22Rv1 (cell line): ENCODE measurements at regions not wholly inside any gene's neighbourhood (a gene's known extent, or its start where the extent isn't known, plus 50 kb on each side); places are given as distances from the start of the nearest gene placed in this dataset.

Experiments used
- H3K27ac ChIP-seq: fragments of 450-650 bp; 2 replicates; pipeline ENCODE4 v1.5.1; 2017
- ZFX ChIP-seq: fragments of 450-650 bp; IDR thresholded peaks from 2 replicates; pipeline ENCODE4 v1.6.1; 2017; ENCODE audit warnings: antibody characterized with exemption, borderline replicate concordance
- TF ChIP-seq, protein P1 (sequence below): fragments of 450-650 bp; IDR thresholded peaks from 2 replicates; pipeline ENCODE4 v1.5.1; 2017; ENCODE audit warnings: mild to moderate bottlenecking

DNA sequence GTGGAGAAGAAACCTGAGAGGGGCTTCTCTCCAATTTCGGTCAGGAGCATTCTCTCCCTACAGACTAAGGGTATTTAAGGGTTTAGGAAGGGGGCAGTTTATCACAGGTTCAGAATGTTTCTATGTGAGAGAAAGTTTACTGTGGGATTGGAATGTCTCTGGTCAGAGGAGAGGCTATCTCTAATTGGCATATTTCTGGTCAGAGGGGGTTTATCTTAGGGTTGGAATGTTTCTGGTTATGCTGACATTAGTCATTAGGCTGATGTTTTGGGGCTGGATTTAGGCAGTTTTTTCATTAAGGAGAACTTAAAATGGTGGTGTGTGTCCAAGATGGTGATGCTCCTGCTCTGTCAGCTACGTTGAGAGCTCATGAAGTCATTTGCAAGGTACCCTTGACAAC is 758.0 kb downstream of the TYW1 start:
- no peak overlapping the region for H3K27ac ChIP-seq
- TF ChIP-seq, protein P1, sequence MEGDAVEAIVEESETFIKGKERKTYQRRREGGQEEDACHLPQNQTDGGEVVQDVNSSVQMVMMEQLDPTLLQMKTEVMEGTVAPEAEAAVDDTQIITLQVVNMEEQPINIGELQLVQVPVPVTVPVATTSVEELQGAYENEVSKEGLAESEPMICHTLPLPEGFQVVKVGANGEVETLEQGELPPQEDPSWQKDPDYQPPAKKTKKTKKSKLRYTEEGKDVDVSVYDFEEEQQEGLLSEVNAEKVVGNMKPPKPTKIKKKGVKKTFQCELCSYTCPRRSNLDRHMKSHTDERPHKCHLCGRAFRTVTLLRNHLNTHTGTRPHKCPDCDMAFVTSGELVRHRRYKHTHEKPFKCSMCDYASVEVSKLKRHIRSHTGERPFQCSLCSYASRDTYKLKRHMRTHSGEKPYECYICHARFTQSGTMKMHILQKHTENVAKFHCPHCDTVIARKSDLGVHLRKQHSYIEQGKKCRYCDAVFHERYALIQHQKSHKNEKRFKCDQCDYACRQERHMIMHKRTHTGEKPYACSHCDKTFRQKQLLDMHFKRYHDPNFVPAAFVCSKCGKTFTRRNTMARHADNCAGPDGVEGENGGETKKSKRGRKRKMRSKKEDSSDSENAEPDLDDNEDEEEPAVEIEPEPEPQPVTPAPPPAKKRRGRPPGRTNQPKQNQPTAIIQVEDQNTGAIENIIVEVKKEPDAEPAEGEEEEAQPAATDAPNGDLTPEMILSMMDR: no peak
- TF ChIP-seq ZFX: no peak

DNA sequence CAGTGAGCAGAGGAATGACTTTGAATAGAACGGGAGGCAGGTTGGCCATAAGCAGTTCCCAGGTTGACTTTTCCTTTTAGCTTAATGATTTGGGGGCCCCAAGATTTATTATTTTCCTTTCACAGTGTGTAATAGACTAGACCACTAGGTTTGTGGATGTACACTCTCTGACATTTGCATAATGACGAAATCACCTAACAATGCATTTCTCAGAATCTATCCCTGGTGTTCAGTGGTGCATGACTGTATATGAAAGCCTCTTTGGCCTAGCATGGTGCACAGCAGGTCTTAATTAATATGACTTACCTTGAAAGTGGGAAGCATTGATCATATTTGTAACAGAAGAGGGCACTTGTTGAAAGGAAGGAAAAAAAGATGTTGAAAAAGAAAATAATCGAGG is 761.9 kb downstream of the TYW1 start:
- TF ChIP-seq ZFX: no peak
- TF ChIP-seq, protein P1: no peak
- H3K27ac ChIP-seq: no peak overlapping the region

DNA sequence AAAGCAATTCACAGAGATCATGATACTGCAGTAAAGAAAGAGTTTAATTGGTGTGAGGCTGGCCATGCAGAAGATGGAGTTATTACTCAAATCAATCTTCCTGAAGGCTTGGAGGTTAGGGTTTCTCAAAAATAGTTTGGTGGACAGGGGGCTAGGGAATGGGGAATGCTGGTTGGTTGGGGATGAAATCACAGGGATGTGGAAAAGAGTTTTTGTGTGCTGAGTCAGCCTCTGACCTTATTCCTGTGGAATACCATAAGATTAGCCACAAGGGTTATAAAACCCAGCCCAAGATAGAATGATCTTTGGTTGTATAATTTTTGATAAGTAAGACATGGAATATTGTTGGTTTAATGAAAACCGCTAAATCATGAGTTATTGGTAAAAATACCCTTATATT is 764.3 kb downstream of the TYW1 start:
- TF ChIP-seq ZFX: no peak
- TF ChIP-seq, protein P1: no peak
- H3K27ac ChIP-seq: no peak overlapping the region

DNA sequence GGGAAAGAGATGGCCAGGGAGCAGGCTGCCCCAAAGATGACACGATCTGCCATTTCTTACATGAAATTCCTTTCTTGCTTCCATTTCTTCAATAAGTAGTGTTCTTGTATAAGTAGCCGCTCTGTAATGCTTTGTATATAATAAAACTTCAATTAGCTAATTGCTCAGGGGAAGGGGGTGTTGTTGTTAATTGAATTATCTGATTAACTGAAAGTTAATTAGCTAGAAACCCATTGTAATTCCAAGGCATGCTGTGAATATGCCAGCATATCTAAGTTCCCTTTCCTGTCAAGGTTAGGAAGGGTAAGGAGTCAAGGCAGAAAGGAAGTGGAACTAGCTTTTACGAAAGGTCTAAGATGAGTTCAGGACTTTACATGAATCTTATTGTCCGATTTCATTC is 765.9 kb downstream of the TYW1 start:
- no peak for TF ChIP-seq ZFX
- TF ChIP-seq, protein P1: no peak
- H3K27ac ChIP-seq: no peak overlapping the region

DNA sequence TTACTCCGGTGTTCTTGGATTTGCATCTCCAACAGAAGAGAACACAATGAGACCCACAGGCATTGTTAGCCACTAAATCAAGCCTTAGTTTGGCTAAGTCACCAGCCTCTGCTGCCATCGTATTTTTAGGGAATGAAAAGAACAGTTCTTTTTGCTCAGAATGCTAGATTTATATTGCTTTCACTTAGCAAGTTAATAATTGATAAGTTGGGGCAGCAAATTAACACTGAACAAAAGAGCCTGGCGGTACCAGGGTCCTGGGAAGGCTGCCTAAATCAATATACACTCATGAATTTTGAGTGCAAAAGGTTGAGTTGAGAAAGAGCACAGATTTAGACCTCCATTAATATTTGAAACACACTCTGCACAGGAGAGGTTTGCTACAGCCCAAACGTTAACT is 767.7 kb downstream of the TYW1 start:
- H3K27ac ChIP-seq: no peak overlapping the region
- TF ChIP-seq ZFX: no peak
- TF ChIP-seq, protein P1: no peak

DNA sequence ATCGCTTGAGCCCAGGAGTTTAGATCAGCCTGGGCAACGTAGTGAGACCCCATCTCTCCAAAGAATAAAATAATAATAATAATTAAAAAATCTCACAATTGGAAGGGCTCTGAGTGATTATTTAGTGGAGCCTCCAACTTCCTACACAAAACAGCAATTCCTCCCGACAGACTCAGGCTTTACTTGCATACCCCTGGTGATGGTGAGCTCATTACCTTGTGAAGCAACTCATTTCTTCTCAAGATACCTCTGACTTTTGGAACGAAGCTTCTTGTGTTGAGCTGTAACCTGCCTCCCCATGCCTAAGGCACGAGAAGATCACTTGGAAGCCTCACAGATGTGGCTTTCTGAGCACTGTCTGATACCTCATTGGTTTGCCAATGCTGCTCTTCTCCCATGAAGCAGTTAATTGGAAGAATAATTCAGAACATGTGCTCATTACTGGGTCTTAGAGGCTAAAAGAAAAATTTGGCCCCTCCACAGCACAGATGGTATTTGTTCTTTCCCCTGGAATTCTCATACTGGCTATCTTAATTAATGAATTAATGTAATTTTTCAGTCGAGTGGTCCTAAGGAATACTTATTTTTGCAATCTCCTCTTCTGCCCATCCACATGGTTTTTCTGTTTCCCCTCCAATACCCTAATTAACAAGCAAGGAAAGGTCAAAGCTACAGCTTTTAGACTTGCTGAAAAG is 769.0 kb downstream of the TYW1 start:
- TF ChIP-seq, protein P1: no peak
- no peak for TF ChIP-seq ZFX

DNA sequence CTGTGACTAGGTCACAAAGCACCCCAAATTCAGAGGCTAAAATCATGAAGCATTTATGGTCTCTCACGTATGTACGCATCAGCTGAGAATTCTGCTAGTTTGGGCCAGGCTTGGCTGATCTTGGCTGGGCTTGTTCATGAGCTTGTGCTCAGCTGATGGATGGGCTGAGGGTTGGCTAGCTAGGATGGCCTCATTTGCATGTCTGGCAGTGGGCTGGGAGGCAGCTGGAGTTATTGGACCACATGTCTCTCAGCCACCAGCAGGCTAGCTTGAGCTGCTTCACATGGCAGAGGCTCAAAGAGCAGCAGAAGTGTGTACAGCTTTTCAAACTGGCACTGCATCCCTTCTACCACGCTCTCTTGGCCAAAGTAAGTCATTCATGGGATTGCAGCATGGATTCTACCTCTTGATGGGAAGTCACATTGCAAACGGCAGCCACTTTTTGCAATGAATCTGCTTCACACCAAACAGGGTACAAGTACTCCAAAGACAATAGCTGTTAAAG is 770.3 kb downstream of the TYW1 start:
- no peak overlapping the region for H3K27ac ChIP-seq
- TF ChIP-seq, protein P1: no peak
- TF ChIP-seq ZFX: no peak

More for the DNA sequence above, 769.0 kb downstream of the TYW1 start:
- H3K27ac ChIP-seq: no peak overlapping the region
